Breast epithelium (tissue), 4 donors: ENCODE measurements at regions not wholly inside any gene's neighbourhood (a gene's known extent, or its start where the extent isn't known, plus 50 kb on each side); places are given as distances from the start of the nearest gene placed in this dataset.

Experiments used
- DNase-seq, 2 donors: peaks; one replicate each; pipeline ENCODE4 v3.0.0-alpha.2; 2019; ENCODE audit warnings: low spot score in 2 of 2
- H3K27ac ChIP-seq, 2 donors: fragments of 200-600 bp; sonication (generic) in 1 of 2; one replicate each; pipeline ENCODE4 v1.5.1; 2016 to 2019; ENCODE audit warnings: mild to moderate bottlenecking in 1 of 2
- H3K27me3 ChIP-seq, 2 donors: fragments of 200-600 bp; sonication (generic) in 1 of 2; one replicate each; pipeline versions ENCODE4 v1.5.1 to v1.6.0; 2017 to 2019; ENCODE audit warnings: control low read depth in 1 of 2, mild to moderate bottlenecking in 1 of 2
- H3K36me3 ChIP-seq: fragments of 200-600 bp; one replicate; pipeline ENCODE4 v1.5.1; 2019
- H3K4me1 ChIP-seq, 2 donors: fragments of 200-600 bp; sonication (generic); one replicate each; pipeline ENCODE4 v1.5.1; 2016 to 2019; ENCODE audit warnings: control low read depth in 1 of 2
- H3K4me3 ChIP-seq, 3 donors: fragments of 200-600 bp; sonication (generic); 1 replicate in 2 of 3; 2 replicates in 1 of 3; pipeline ENCODE4 v1.5.1; 2016 to 2019; ENCODE audit warnings: mild to moderate bottlenecking in 3 of 3, moderate library complexity in 2 of 3
- H3K9me3 ChIP-seq, 2 donors: fragments of 200-600 bp; sonication (generic) in 1 of 2; one replicate each; pipeline ENCODE4 v1.5.1; 2016 to 2019; ENCODE audit warnings: control low read depth in 1 of 2
- POLR2A ChIP-seq: fragments of 450-650 bp; IDR thresholded peaks from one replicate; pipeline ENCODE4 v1.6.1; 2016; ENCODE audit warnings: antibody characterized with exemption, mild to moderate bottlenecking, moderate library complexity
- POLR2AphosphoS5 ChIP-seq, 3 donors: sonication (generic); formaldehyde crosslinking; IDR thresholded peaks; one replicate each; pipeline ENCODE4 v1.6.1; 2017; ENCODE audit warnings: antibody characterized with exemption in 3 of 3
- intact Hi-C: fragments of 100-400 bp; cut with DNase I; formaldehyde crosslinking; loops from one replicate; pipeline ENCODE4 v1.15.1; 2023; ENCODE audit warnings: low total_unique reads
- TF ChIP-seq, protein P1 (sequence below), 3 donors: fragments of 450-650 bp; IDR thresholded peaks; one replicate each; pipeline ENCODE4 v1.5.1; 2016 to 2017; ENCODE audit warnings: antibody characterized with exemption in 3 of 3, mild to moderate bottlenecking in 3 of 3, moderate library complexity in 3 of 3

DNA sequence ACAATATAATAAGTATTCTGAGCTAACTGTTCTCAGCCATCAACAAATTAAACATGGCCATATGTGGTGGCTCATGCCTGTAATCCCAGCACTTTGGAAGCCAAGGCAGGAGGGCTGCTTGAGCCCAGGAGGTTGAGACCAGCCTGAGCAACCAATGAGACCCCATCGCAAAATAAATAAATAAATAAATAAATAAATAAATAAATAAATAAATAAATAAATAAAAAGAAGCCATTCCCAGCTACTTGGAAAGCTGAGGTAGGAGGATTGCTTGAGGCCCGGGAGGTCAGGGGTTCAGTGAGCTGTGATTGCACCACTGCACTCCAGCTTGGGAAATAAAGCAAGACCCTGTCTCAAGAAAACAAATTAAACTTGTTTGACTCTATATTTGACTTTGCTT, 1256.4 kb downstream of the EFNA5 start:
- no peaks in the 10 kb centered on the region for H3K36me3 ChIP-seq
- no peak overlapping the region for H3K4me3 ChIP-seq
- DNase-seq, result no peak
- H3K9me3 ChIP-seq, result no peaks in the 10 kb centered on the region
- no peak for TF ChIP-seq POLR2AphosphoS5 (IDR thresholded peaks at IDR 0.05)
- TF ChIP-seq POLR2A, result no peak
- TF ChIP-seq, protein P1, sequence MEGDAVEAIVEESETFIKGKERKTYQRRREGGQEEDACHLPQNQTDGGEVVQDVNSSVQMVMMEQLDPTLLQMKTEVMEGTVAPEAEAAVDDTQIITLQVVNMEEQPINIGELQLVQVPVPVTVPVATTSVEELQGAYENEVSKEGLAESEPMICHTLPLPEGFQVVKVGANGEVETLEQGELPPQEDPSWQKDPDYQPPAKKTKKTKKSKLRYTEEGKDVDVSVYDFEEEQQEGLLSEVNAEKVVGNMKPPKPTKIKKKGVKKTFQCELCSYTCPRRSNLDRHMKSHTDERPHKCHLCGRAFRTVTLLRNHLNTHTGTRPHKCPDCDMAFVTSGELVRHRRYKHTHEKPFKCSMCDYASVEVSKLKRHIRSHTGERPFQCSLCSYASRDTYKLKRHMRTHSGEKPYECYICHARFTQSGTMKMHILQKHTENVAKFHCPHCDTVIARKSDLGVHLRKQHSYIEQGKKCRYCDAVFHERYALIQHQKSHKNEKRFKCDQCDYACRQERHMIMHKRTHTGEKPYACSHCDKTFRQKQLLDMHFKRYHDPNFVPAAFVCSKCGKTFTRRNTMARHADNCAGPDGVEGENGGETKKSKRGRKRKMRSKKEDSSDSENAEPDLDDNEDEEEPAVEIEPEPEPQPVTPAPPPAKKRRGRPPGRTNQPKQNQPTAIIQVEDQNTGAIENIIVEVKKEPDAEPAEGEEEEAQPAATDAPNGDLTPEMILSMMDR (IDR thresholded peaks at IDR 0.05), result no peak
- H3K4me1 ChIP-seq, result no peaks in the 10 kb centered on the region
- H3K27ac ChIP-seq, result no peak overlapping the region
- intact Hi-C loops, result no loop called here
- H3K27me3 ChIP-seq, result no peaks in the 10 kb centered on the region

DNA sequence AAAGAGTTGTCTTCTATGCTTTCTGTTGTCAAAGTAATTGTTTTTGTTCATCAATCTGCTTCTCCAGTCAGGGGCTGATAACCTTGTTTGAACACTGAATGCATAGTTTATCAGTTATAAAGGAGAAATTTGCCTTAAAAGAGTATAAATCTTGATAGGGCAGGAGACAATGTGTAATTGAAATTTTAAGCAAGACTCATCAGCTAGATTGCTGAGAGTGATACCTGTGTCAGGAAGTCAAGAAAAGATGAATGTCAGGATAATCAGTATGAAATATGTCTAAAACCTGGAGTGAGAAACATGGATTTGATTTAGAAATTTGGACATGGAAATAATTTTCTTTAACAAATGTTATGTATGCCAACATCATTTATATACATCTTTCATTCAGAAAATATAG, 1258.1 kb downstream of the EFNA5 start:
- Histone ChIP-seq H3K4me1 (no peaks in the 10 kb centered on the region), H3K36me3 (no peaks in the 10 kb centered on the region)
- no peak for TF ChIP-seq POLR2A
- no peak for TF ChIP-seq POLR2AphosphoS5 (IDR thresholded peaks at IDR 0.05)
- TF ChIP-seq, protein P1 (IDR thresholded peaks at IDR 0.05), result no peak

DNA sequence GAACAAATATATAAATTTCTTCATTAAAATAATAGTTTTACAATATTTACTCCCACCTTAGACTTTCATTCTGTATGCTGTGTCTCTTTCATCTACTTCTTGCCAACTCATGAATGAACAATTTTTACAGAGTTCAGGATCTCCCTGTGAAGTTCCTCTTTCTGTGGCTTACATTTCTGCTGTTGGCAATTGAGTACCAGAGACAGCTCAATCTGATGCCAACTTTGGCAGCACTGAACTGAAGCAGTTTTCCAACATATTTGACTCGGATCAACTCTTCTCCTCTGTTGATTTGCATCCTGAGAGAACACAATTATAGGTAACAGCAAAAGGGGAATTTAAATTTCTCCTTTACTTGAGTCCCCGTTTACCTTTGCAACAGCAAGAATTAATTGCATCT, 1262.2 kb downstream of the EFNA5 start:
- intact Hi-C loops, result no loop called here
- H3K27me3 ChIP-seq, result no peaks in the 10 kb centered on the region

More for the DNA sequence above, 1258.1 kb downstream of the EFNA5 start:
- DNase-seq, result no peak
- H3K27me3 ChIP-seq, result no peaks in the 10 kb centered on the region
- no peak overlapping the region for H3K4me3 ChIP-seq
- intact Hi-C loops, result no loop called here
- H3K27ac ChIP-seq, result no peak overlapping the region
- H3K9me3 ChIP-seq, result no peaks in the 10 kb centered on the region

DNA sequence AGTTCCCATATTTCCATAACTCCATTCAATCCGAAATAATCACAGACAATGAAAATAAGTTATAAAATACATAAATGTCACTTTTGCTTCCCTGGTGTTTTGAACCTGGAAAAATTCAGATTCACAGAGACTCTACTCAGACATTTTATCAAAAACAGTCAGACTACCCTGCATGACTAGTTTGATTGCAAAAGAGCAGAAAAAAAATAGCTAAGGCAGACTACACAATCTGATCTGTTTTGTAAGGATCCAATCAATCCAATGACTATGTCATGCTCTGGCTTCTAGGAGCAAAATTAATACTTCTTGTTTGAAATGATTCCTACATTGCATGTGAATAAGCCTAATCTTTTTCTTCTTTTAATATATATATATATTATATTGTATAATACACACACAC, 1262.6 kb downstream of the EFNA5 start:
- Histone ChIP-seq H3K27ac (no peak overlapping the region), H3K4me1 (no peaks in the 10 kb centered on the region), H3K36me3 (no peaks in the 10 kb centered on the region), H3K9me3 (no peaks in the 10 kb centered on the region), H3K4me3 (no peak overlapping the region), H3K27me3 (no peaks in the 10 kb centered on the region)
- intact Hi-C loops, result no loop called here
- no peak for DNase-seq
- TF ChIP-seq POLR2AphosphoS5 (IDR thresholded peaks at IDR 0.05) (no peak), POLR2A (no peak)
- TF ChIP-seq, protein P1 (IDR thresholded peaks at IDR 0.05), result no peak

More for the DNA sequence above, 1262.2 kb downstream of the EFNA5 start:
- no peaks in the 10 kb centered on the region for H3K4me1 ChIP-seq
- H3K36me3 ChIP-seq, result no peaks in the 10 kb centered on the region
- DNase-seq, result no peak
- no peak overlapping the region for H3K27ac ChIP-seq
- no peaks in the 10 kb centered on the region for H3K9me3 ChIP-seq
- no peak overlapping the region for H3K4me3 ChIP-seq
- no peak for TF ChIP-seq POLR2AphosphoS5 (IDR thresholded peaks at IDR 0.05)
- no peak for TF ChIP-seq POLR2A
- TF ChIP-seq, protein P1 (IDR thresholded peaks at IDR 0.05), result no peak

GRCh38 chr5:106401561-106401960, 1269.2 kb downstream of the EFNA5 start:
- Histone ChIP-seq H3K9me3 (no peaks in the 10 kb centered on the region), H3K4me1 (no peaks in the 10 kb centered on the region), H3K36me3 (no peaks in the 10 kb centered on the region), H3K4me3 (no peak overlapping the region), H3K27ac (no peak overlapping the region), H3K27me3 (no peaks in the 10 kb centered on the region)
- no peak for DNase-seq
- no peak for TF ChIP-seq POLR2A
- TF ChIP-seq, protein P1 (IDR thresholded peaks at IDR 0.05), result no peak
- no peak for TF ChIP-seq POLR2AphosphoS5 (IDR thresholded peaks at IDR 0.05)
- intact Hi-C loops, result no loop called here
